Tibial artery (tissue), 4 donors: ENCODE measurements at regions not wholly inside any gene's neighbourhood (a gene's known extent, or its start where the extent isn't known, plus 50 kb on each side); places are given as distances from the start of the nearest gene placed in this dataset.

Experiments
- DNase-seq, 2 donors: peaks; one replicate each; pipeline ENCODE4 v3.0.0-alpha.2; 2019
- H3K27ac ChIP-seq, 2 donors: fragments of 200-600 bp; sonication (generic) in 1 of 2; 1 replicate in 1 of 2; 2 replicates in 1 of 2; pipeline ENCODE4 v1.5.1; 2018 to 2019; ENCODE audit warnings: mild to moderate bottlenecking in 1 of 2
- H3K27me3 ChIP-seq, 2 donors: fragments of 200-600 bp; sonication (generic) in 1 of 2; one replicate each; pipeline versions ENCODE4 v1.5.1 to v1.6.0; 2016 to 2019
- H3K36me3 ChIP-seq, 3 donors: fragments of 200-600 bp; sonication (generic) in 2 of 3; one replicate each; pipeline ENCODE4 v1.5.1; 2016 to 2019; ENCODE audit warnings: mild to moderate bottlenecking in 2 of 3
- H3K4me1 ChIP-seq, 4 donors: fragments of 200-600 bp; sonication (generic) in 2 of 4; 1 replicate in 3 of 4; 2 replicates in 1 of 4; pipeline ENCODE4 v1.5.1; 2016 to 2019
- H3K4me3 ChIP-seq, 2 donors: fragments of 200-600 bp; sonication (generic) in 1 of 2; 1 replicate in 1 of 2; 2 replicates in 1 of 2; pipeline ENCODE4 v1.5.1; 2018 to 2019; ENCODE audit warnings: mild to moderate bottlenecking in 2 of 2
- H3K9me3 ChIP-seq, 3 donors: fragments of 200-600 bp; sonication (generic) in 1 of 3; one replicate each; pipeline ENCODE4 v1.5.1; 2016 to 2019
- CTCF ChIP-seq, 2 experiments: fragments of 200-600 bp in 1 of 2; fragments of 450-650 bp in 1 of 2; IDR thresholded peaks; one replicate each; pipeline ENCODE4 v1.5.1; 2017 to 2019; ENCODE audit warnings: antibody characterized with exemption in 2 of 2, mild to moderate bottlenecking in 1 of 2, moderate library complexity in 1 of 2
- intact Hi-C: fragments of 100-400 bp; cut with DNase I; formaldehyde crosslinking; loops from one replicate; pipeline ENCODE4 v1.15.0; 2023; ENCODE audit warnings: low total_unique reads

DNA sequence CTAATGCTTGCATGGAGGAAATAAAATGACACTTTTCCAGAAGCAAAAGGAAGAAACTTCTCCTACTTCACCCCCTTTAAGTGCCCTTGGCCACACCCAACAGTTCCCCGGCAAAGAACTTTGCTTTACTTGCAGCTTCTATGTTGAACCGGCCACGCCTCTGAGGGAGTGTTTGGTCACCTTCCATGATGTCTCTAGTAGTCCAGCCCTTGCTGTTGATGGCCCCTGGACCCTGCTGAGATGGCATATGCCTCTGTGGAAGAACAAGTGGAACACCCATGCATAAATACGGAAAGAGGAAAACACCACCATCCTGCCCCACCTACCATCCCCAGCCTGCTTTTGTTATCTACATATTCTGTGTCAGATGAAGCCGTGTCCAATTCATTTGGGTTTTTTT lies 218.3 kb upstream of the POU3F3 start:
- Histone ChIP-seq H3K36me3 (no peaks in the 10 kb centered on the region), H3K27ac (no peak overlapping the region), H3K4me1 (no peaks in the 10 kb centered on the region), H3K27me3 (no peaks in the 10 kb centered on the region), H3K4me3 (no peak overlapping the region), H3K9me3 (no peaks in the 10 kb centered on the region)
- TF ChIP-seq CTCF (IDR thresholded peaks at IDR 0.05) = no peak
- no peak for DNase-seq
- intact Hi-C loops = no loop called here

DNA sequence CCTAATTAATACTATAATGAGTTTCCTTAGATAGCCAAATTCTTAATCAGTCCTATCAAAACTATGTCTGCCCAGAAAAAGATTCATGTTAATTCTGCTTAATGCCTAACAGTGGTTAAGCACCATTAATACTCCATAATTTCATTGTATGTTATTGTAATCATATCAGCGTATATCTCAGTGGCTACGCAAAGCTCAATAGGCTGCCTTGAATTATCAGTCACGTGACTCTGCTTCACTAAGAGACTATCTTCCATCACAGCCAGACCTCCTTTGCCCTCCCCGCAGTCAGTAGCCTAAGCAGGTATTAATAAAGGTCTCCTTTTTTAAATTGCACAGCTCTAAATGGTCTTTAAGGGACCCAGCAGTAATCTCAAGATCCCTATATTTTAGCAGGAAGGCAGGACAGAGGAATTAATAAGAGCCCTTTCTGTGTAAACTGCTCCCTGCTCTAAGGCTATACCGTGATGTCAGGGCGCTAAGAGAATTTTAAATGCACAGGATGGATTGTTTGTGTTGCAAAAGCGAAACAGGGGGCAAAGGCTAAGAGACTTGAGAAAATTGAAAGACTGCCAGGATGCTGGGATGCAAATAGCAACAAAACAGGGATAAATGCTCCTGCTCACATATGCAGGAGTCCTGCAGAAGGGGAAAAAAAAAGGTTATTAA lies 215.6 kb upstream of the POU3F3 start:
- intact Hi-C loops = no loop called here
- no peaks in the 10 kb centered on the region for H3K27me3 ChIP-seq
- no peak overlapping the region for H3K27ac ChIP-seq
- no peaks in the 10 kb centered on the region for H3K4me1 ChIP-seq
- H3K4me3 ChIP-seq = no peak overlapping the region
- DNase-seq = no peak
- H3K9me3 ChIP-seq = no peaks in the 10 kb centered on the region
- H3K36me3 ChIP-seq = no peaks in the 10 kb centered on the region
- TF ChIP-seq CTCF (IDR thresholded peaks at IDR 0.05) = no peak

GRCh38 chr2:104638859-104639202 lies 215.1 kb upstream of the POU3F3 start:
- no peak for TF ChIP-seq CTCF (IDR thresholded peaks at IDR 0.05)
- intact Hi-C loops = no loop called here

DNA sequence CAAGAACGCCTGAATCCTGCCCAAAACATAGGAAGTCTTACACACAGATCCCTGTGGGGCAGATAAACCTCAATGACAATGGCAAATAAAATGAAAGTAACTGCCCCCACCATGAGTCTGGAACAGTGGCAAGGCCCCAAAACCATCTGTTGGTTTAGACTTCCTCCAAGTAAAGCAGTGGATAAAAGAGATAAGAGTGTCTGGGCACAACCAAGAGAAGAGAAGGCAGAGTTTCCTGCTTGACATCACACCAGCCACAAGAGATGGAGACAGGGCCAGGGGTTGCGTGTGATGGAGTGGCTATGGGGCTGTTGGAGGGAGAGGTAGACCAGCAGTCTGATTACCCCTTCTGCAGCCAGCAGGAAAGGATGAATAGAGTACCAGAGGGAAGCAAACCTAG lies 212.1 kb upstream of the POU3F3 start:
- Histone ChIP-seq H3K27ac (no peak overlapping the region), H3K36me3 (no peaks in the 10 kb centered on the region), H3K27me3 (no peaks in the 10 kb centered on the region), H3K9me3 (no peaks in the 10 kb centered on the region), H3K4me1 (no peaks in the 10 kb centered on the region), H3K4me3 (no peak overlapping the region)
- intact Hi-C loops = no loop called here
- no peak for TF ChIP-seq CTCF (IDR thresholded peaks at IDR 0.05)
- no peak for DNase-seq

More at GRCh38 chr2:104638859-104639202, 215.1 kb upstream of the POU3F3 start:
- H3K4me1 ChIP-seq = no peaks in the 10 kb centered on the region
- no peaks in the 10 kb centered on the region for H3K9me3 ChIP-seq
- no peaks in the 10 kb centered on the region for H3K27me3 ChIP-seq
- H3K27ac ChIP-seq = no peak overlapping the region
- DNase-seq = no peak
- no peak overlapping the region for H3K4me3 ChIP-seq
- no peaks in the 10 kb centered on the region for H3K36me3 ChIP-seq

GRCh38 chr2:104648376-104648775 lies 205.5 kb upstream of the POU3F3 start:
- H3K9me3 ChIP-seq = no peaks in the 10 kb centered on the region
- no peaks in the 10 kb centered on the region for H3K27me3 ChIP-seq
- no peaks in the 10 kb centered on the region for H3K36me3 ChIP-seq
- no peak for DNase-seq
- intact Hi-C loops = no loop called here
- H3K4me3 ChIP-seq = no peak overlapping the region
- no peak overlapping the region for H3K27ac ChIP-seq
- no peak for TF ChIP-seq CTCF (IDR thresholded peaks at IDR 0.05)
- H3K4me1 ChIP-seq = no peaks in the 10 kb centered on the region

- Histone ChIP-seq H3K9me3 (no peaks in the 10 kb centered on the region), H3K27me3 (no peaks in the 10 kb centered on the region), H3K4me1 (no peaks in the 10 kb centered on the region), H3K36me3 (no peaks in the 10 kb centered on the region), H3K27ac (no peak overlapping the region), H3K4me3 (no peak overlapping the region)
- no peak for DNase-seq
- TF ChIP-seq CTCF (IDR thresholded peaks at IDR 0.05) = no peak
- intact Hi-C loops = no loop called here
These were observed 204.0 kb upstream of the POU3F3 start for GRCh38 chr2:104649866-104650265.
